ENCODE measurements at regions not wholly inside any gene's neighbourhood (a gene's known extent, or its start where the extent isn't known, plus 50 kb on each side); places are given as distances from the start of the nearest gene placed in this dataset.

- no peak for TF ChIP-seq CTCF (IDR thresholded peaks at IDR 0.05)
- TF ChIP-seq, protein P1, sequence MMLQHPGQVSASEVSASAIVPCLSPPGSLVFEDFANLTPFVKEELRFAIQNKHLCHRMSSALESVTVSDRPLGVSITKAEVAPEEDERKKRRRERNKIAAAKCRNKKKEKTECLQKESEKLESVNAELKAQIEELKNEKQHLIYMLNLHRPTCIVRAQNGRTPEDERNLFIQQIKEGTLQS (CRISPR knock-in tag; conservative IDR thresholded peaks at IDR 0.05), result no peak
- TF ChIP-seq CREB1 (CRISPR knock-in tag; IDR thresholded peaks at IDR 0.05), result no peak
- no peak for TF ChIP-seq NR2C2 (CRISPR knock-in tag; IDR thresholded peaks at IDR 0.05)
- TF ChIP-seq USF1 (CRISPR knock-in tag; IDR thresholded peaks at IDR 0.05), result no peak
- TF ChIP-seq IRF2 (CRISPR knock-in tag; IDR thresholded peaks at IDR 0.05; ENCODE audit: borderline replicate concordance, low read depth), result no peak
- no peak for TF ChIP-seq TP53 (CRISPR knock-in tag; IDR thresholded peaks at IDR 0.05)
- no peak for TF ChIP-seq TEAD4 (CRISPR knock-in tag; IDR thresholded peaks at IDR 0.05)
- TF ChIP-seq, protein P2, sequence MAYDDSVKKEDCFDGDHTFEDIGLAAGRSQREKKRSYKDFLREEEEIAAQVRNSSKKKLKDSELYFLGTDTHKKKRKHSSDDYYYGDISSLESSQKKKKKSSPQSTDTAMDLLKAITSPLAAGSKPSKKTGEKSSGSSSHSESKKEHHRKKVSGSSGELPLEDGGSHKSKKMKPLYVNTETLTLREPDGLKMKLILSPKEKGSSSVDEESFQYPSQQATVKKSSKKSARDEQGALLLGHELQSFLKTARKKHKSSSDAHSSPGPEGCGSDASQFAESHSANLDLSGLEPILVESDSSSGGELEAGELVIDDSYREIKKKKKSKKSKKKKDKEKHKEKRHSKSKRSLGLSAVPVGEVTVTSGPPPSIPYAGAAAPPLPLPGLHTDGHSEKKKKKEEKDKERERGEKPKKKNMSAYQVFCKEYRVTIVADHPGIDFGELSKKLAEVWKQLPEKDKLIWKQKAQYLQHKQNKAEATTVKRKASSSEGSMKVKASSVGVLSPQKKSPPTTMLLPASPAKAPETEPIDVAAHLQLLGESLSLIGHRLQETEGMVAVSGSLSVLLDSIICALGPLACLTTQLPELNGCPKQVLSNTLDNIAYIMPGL (CRISPR knock-in tag; IDR thresholded peaks at IDR 0.05), result no peak
- no peak for TF ChIP-seq E2F4 (CRISPR knock-in tag; IDR thresholded peaks at IDR 0.05; ENCODE audit: borderline replicate concordance, low read depth)
Observed at GRCh38 chr20:48184229-48184628, 398.9 kb upstream of the SULF2 start.
